Left ventricle myocardium superior (tissue), 1 donor: ENCODE measurements at regions not wholly inside any gene's neighbourhood (a gene's known extent, or its start where the extent isn't known, plus 50 kb on each side); places are given as distances from the start of the nearest gene placed in this dataset.

ENCODE experiments used
- ATAC-seq: fragments of 200-7000 bp; cut with Tn5 transposase; one replicate; pipeline ENCODE4 v1.9.1; 2020; ENCODE audit warnings: mild to moderate bottlenecking, moderate library complexity
- DNase-seq: peaks from one replicate; pipeline ENCODE4 v3.0.0-alpha.2; 2020
- intact Hi-C: fragments of 100-400 bp; cut with micrococcal nuclease; formaldehyde crosslinking; loops from one replicate; pipeline ENCODE4 v1.11.0; 2022
- donor health status: DM: no; HTN: yes; CAD: no; lungs with severe emphysema.

GRCh38 chr3:181847276-181847675 lies 135.6 kb downstream of the SOX2 start:
- intact Hi-C loops: no loop called here
- no peak for ATAC-seq

GRCh38 chr3:181851063-181851462 lies 139.3 kb downstream of the SOX2 start:
- intact Hi-C loops: no loop called here
- no peak for ATAC-seq
- no peak for DNase-seq

More at GRCh38 chr3:181847276-181847675, 135.6 kb downstream of the SOX2 start:
- no peak for DNase-seq

DNA sequence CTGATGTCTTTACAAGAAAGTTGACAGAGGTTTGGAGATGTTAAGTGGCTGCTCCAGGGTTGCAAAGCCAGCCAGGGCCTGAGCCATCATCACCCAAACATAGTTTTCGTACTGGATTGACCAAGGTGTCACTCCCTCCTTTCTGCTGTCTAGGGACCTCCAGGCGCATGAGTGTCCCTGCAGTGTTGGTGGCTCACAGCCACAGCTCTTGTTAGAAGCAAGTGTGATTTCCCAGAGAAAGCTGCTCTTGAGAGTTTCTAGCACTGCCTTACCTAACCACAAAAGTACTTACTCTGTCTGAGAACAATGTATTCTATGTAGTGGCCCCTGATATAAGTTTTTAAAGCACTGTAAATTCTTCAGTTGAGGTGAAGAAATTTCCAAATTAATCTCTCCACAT lies 144.1 kb downstream of the SOX2 start:
- no peak for ATAC-seq
- intact Hi-C loops: no loop called here
- no peak for DNase-seq

- no peak for DNase-seq
- intact Hi-C loops: no loop called here
- ATAC-seq: no peak
These were observed 147.8 kb downstream of the SOX2 start for GRCh38 chr3:181859518-181859917.

- ATAC-seq: no peak
- intact Hi-C loops: no loop called here
These were observed 148.5 kb downstream of the SOX2 start for GRCh38 chr3:181860235-181860634.

GRCh38 chr3:181862502-181862901 lies 150.8 kb downstream of the SOX2 start:
- DNase-seq (no peak), ATAC-seq (no peak)
- intact Hi-C loops: no loop called here

More at GRCh38 chr3:181860235-181860634, 148.5 kb downstream of the SOX2 start:
- DNase-seq: no peak

- intact Hi-C loops: no loop called here
- ATAC-seq (no peak), DNase-seq (no peak)
These were observed 156.9 kb downstream of the SOX2 start for GRCh38 chr3:181868576-181869082.

- DNase-seq: no peak
- no peak for ATAC-seq
- intact Hi-C loops: no loop called here
These were observed 161.2 kb downstream of the SOX2 start for GRCh38 chr3:181872887-181873286.

- ATAC-seq: no peak
- no peak for DNase-seq
- intact Hi-C loops: no loop called here
These were observed 168.2 kb downstream of the SOX2 start for GRCh38 chr3:181879926-181880325.

GRCh38 chr3:181880331-181880730 lies 168.6 kb downstream of the SOX2 start:
- no peak for DNase-seq
- intact Hi-C loops: no loop called here
- ATAC-seq: no peak

- intact Hi-C loops: no loop called here
- ATAC-seq (no peak), DNase-seq (no peak)
These were observed 170.0 kb downstream of the SOX2 start for GRCh38 chr3:181881749-181882148.

DNA sequence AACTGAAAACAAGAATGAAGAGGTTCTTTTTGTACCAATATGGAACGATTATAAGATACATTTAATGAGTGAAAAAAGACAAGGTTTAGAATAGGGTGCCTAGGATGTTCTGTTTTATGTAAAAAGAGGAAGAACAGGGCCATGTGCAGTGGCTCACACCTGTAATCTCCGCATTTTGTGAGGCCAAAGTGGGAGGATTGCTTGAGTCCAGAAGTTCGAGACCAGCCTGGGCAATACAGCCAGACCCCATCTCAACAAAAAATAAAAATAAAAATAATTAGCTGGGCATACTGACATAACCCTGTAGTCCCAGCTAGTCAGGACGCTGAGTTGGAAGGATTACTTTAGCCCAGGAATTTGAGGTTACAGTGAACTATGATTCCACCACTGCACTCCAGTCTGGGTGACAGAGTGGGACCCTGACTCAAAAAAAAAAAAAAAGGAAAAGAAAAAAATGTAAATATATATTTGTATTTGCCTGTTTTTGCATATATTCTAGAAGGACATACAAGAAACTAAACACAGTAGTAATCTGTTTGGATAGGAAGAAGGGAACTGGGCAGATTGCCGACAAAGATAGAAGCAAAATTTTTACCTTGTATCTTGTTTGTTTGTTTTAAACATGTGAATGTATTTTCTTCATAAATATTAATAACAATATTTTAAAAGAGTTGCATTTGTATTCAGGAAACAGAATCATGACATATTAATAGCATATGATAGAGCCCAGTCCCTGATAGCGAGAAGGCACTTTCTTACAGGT lies 174.3 kb downstream of the SOX2 start:
- intact Hi-C loops: no loop called here

DNA sequence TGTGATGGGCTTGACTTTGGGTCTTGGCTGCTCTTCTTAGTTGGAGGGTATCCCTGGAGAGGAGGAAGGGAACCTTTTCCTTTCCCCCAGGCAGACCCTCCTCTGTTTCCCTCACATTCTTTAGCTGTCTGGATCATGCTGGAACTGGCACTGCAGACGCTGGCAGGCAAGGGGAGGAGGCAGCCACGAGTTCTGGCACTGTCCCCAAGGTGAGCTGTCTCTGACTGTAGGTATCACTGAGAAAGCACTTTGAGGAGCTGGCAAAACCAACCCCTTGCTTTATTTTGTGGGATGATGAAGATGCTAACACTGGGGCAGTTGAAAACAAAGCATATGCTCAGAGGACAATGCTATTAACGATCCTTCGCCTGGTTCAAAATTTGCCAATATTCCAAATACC lies 175.0 kb downstream of the SOX2 start:
- intact Hi-C loops: no loop called here
- DNase-seq: no peak
- ATAC-seq: no peak

More for the DNA sequence above, 174.3 kb downstream of the SOX2 start:
- DNase-seq: no peak
- no peak for ATAC-seq

DNA sequence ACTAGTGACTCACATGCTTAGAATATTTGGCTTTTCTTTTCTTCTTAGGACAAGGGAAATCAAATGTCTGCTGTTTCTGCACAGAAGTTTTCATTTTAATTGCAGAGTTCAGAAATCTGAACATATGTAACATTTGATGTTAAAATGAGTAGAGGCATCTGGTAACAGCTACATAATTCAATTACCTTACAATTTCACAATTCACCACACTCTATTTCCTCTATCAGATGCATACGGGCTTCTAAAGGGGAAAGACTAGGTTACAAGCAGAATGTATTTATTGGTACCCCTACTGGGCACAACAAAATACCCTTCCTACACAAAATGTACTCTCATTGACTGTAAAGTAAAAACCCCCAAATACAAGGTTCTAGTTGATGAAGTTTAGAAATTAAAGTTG lies 176.0 kb downstream of the SOX2 start:
- intact Hi-C loops: no loop called here
- no peak for ATAC-seq
- DNase-seq: no peak

- ATAC-seq: no peak
- intact Hi-C loops: no loop called here
These were observed 176.5 kb downstream of the SOX2 start for GRCh38 chr3:181888234-181888633.

DNA sequence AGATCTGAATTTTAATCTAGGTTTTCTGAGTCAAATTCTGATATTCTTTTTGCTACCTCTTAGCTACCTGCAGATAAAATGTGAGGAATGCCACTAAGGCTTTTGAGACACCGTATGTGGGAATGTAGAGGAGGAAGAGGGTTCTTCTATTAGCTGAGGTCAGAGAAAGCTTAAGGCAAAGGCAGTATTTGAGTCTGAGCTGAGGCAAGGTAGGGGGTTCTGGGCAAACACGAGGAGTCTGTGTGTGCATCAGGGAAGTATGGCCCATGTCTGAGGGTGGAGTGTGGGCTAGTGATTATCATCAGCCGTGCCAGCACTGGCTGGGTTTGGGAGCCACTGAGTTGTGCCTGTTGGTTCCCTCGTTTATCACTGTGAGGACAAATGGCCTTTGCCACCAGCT lies 181.1 kb downstream of the SOX2 start:
- DNase-seq (no peak), ATAC-seq (no peak)
- intact Hi-C loops: no loop called here

More at GRCh38 chr3:181888234-181888633, 176.5 kb downstream of the SOX2 start:
- no peak for DNase-seq

- DNase-seq (no peak), ATAC-seq (no peak)
- intact Hi-C loops: no loop called here
These were observed 184.9 kb downstream of the SOX2 start for GRCh38 chr3:181896605-181897004.

GRCh38 chr3:181899702-181900101 lies 188.0 kb downstream of the SOX2 start:
- intact Hi-C loops: no loop called here
- DNase-seq (no peak), ATAC-seq (no peak)

DNA sequence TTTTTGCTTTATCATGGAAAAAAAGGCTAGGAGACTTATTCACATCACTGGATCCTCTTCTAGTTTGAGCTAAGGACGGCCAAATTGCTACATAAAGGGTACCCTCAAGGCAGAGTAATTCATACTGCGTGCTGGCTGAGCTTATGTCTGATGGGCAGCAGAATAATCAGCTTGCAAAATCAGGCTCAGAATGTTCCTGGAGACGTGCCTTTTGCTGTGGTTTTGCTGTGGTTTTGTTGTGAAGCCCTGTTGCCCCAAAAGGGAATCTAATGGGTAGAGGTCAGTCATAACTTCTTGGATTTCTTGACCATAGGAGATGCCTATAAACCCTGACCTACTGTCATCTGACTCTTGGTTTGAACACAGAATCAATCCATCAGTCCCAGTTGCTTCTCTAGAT lies 189.9 kb downstream of the SOX2 start:
- intact Hi-C loops: no loop called here
- ATAC-seq (no peak), DNase-seq (no peak)

DNA sequence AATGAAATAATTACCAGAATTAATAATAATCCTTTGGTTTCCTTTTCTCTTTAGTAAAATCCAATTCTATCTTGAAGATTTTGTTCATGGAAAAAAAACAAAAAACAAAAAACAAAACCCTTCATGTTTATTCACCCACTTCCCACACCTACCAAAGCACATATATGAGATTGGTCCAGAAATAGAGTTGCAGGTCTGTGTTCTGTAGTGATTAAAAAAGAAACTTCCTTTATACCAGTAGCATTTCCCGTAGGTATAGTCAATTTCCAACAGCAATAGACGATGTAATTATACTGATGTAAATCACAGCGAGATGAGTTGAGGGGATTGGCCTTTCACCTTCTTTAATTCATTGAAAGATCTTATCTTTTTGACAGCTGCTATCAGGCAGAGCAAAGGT lies 194.6 kb downstream of the SOX2 start:
- DNase-seq (no peak), ATAC-seq (no peak)
- intact Hi-C loops: no loop called here

- DNase-seq: no peak
- intact Hi-C loops: no loop called here
- no peak for ATAC-seq
These were observed 197.5 kb downstream of the SOX2 start for GRCh38 chr3:181909241-181909640.
